Suprapubic skin (tissue), 4 donors: ENCODE measurements at regions not wholly inside any gene's neighbourhood (a gene's known extent, or its start where the extent isn't known, plus 50 kb on each side); places are given as distances from the start of the nearest gene placed in this dataset.

Experiments used
- CTCF ChIP-seq, 2 donors: fragments of 200-600 bp in 1 of 2; fragments of 450-650 bp in 1 of 2; sonication (generic) in 1 of 2; IDR thresholded peaks; one replicate each; pipeline ENCODE4 v1.5.1; 2016 to 2019; ENCODE audit warnings: antibody characterized with exemption in 2 of 2, mild to moderate bottlenecking in 1 of 2, moderate library complexity in 1 of 2
- EP300 ChIP-seq: sonication (generic); formaldehyde crosslinking; IDR thresholded peaks from one replicate; pipeline ENCODE4 v1.6.1; 2017; ENCODE audit warnings: antibody characterized with exemption
- POLR2A ChIP-seq, 2 donors: fragments of 450-650 bp; IDR thresholded peaks; one replicate each; pipeline ENCODE4 v1.6.1; 2017; ENCODE audit warnings: antibody characterized with exemption in 2 of 2, mild to moderate bottlenecking in 2 of 2, moderate library complexity in 2 of 2
- POLR2AphosphoS5 ChIP-seq, 3 donors: sonication (generic); formaldehyde crosslinking; IDR thresholded peaks; one replicate each; pipeline ENCODE4 v1.6.1; 2017; ENCODE audit warnings: antibody characterized with exemption in 3 of 3

- no peak for TF ChIP-seq POLR2A (IDR thresholded peaks at IDR 0.05)
- no peak for TF ChIP-seq EP300
- TF ChIP-seq CTCF (IDR thresholded peaks at IDR 0.05), result no peak
- no peak for TF ChIP-seq POLR2AphosphoS5 (IDR thresholded peaks at IDR 0.05)
Measured at GRCh38 chr19:21610787-21611186, 105.4 kb downstream of the ZNF429 start.
